Suprapubic skin (tissue), 3 donors: ENCODE measurements at regions not wholly inside any gene's neighbourhood (a gene's known extent, or its start where the extent isn't known, plus 50 kb on each side); places are given as distances from the start of the nearest gene placed in this dataset.

Experiments
- POLR2AphosphoS5 ChIP-seq, 3 donors: sonication (generic); formaldehyde crosslinking; IDR thresholded peaks; one replicate each; pipeline ENCODE4 v1.6.1; 2017; ENCODE audit warnings: antibody characterized with exemption in 3 of 3
- TF ChIP-seq, protein P1 (sequence below), 2 donors: fragments of 200-600 bp in 1 of 2; fragments of 450-650 bp in 1 of 2; sonication (generic) in 1 of 2; IDR thresholded peaks; one replicate each; pipeline ENCODE4 v1.5.1; 2016 to 2019; ENCODE audit warnings: antibody characterized with exemption in 2 of 2, mild to moderate bottlenecking in 1 of 2, moderate library complexity in 1 of 2

DNA sequence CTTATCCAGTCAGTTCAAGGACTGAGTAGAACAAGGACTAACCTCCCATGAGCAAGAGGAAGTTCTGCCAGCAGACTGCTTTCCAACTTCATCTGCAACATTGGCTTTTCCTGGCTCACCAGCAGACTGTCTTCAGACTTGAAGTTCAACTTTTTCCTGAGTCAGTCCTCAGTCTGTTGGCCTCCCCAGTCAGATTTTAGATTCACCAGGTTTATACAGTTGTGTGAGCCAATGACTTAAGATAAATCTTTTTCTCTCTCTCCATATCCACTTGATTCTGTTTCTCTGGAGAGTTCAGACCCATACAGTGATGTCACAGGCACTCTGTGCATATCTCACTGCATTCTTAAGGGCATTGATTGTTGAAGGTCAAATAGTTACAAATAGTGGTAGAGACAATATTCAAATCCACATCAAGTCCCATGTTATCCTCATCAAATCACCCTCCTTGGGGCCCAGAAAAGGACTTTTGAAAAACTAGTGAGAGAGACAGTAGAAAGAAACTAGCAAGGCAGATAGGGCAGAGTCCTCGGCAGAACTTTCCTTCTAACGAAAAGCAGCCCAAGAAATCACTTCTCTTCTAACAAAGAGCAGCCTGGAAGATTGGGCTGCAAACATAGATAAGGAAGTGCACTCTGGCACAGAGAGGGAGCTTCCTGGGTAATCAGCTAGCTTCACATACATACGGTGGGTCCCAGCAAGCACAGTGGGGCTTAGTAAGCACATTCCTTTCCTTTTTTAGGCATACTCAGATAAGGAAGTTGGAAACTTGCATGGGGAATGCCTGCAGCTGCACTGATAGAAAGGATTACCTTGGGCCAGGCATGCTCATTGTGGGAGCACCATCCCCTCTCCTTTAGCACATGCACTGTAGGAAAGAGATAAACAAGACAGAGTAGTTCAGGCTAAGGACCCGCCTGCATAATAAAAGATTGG is 132.3 kb upstream of the FAM20A start:
- TF ChIP-seq, protein P1, sequence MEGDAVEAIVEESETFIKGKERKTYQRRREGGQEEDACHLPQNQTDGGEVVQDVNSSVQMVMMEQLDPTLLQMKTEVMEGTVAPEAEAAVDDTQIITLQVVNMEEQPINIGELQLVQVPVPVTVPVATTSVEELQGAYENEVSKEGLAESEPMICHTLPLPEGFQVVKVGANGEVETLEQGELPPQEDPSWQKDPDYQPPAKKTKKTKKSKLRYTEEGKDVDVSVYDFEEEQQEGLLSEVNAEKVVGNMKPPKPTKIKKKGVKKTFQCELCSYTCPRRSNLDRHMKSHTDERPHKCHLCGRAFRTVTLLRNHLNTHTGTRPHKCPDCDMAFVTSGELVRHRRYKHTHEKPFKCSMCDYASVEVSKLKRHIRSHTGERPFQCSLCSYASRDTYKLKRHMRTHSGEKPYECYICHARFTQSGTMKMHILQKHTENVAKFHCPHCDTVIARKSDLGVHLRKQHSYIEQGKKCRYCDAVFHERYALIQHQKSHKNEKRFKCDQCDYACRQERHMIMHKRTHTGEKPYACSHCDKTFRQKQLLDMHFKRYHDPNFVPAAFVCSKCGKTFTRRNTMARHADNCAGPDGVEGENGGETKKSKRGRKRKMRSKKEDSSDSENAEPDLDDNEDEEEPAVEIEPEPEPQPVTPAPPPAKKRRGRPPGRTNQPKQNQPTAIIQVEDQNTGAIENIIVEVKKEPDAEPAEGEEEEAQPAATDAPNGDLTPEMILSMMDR (IDR thresholded peaks at IDR 0.05): no peak
- no peak for TF ChIP-seq POLR2AphosphoS5 (IDR thresholded peaks at IDR 0.05)
